Endothelial cell (in vitro differentiated cells): ENCODE measurements at regions not wholly inside any gene's neighbourhood (a gene's known extent, or its start where the extent isn't known, plus 50 kb on each side); places are given as distances from the start of the nearest gene placed in this dataset.

Experiments used
- DNase-seq: peaks from one replicate; pipeline ENCODE4 v3.0.0; 2021; ENCODE audit warnings: low spot score
- H3K27ac Mint-ChIP-seq: one replicate; pipeline ENCODE4 v1.8.0; 2021; ENCODE audit warnings: mixed read lengths, inconsistent platforms; ENCODE audit not compliant: unreplicated experiment
- H3K27me3 Mint-ChIP-seq: one replicate; pipeline ENCODE4 v1.8.0; 2021; ENCODE audit warnings: mild to moderate bottlenecking, moderate library complexity, mixed read lengths, inconsistent platforms; ENCODE audit not compliant: unreplicated experiment
- H3K36me3 Mint-ChIP-seq: one replicate; pipeline ENCODE4 v1.8.0; 2021; ENCODE audit warnings: mild to moderate bottlenecking, low read depth, mixed read lengths, inconsistent platforms; ENCODE audit not compliant: unreplicated experiment
- H3K4me1 Mint-ChIP-seq: one replicate; pipeline ENCODE4 v1.8.0; 2021; ENCODE audit warnings: mild to moderate bottlenecking, mixed read lengths, inconsistent platforms; ENCODE audit not compliant: unreplicated experiment
- H3K4me3 Mint-ChIP-seq: one replicate; pipeline ENCODE4 v1.8.0; 2021; ENCODE audit warnings: mild to moderate bottlenecking, mixed read lengths, inconsistent platforms; ENCODE audit not compliant: unreplicated experiment
- H3K9me3 Mint-ChIP-seq: one replicate; pipeline ENCODE4 v1.8.0; 2021; ENCODE audit warnings: mixed read lengths, inconsistent platforms; ENCODE audit not compliant: unreplicated experiment
- CTCF ChIP-seq: fragments of 200-600 bp; sonication (generic); IDR thresholded peaks from one replicate; pipeline ENCODE4 v1.5.0; 2021; ENCODE audit warnings: antibody characterized with exemption; ENCODE audit not compliant: unreplicated experiment

- Mint-ChIP-seq H3K27ac (no peak overlapping the region), H3K27me3 (no peaks in the 10 kb centered on the region), H3K9me3 (no peaks in the 10 kb centered on the region), H3K4me1 (peaks cover 13% of the 10 kb centered on the region), H3K4me3 (no peak overlapping the region), H3K36me3 (no peaks in the 10 kb centered on the region)
- no peak for DNase-seq
- TF ChIP-seq CTCF: no peak
Measured at GRCh38 chr15:39173426-39173825, 407.5 kb upstream of the THBS1 start.

GRCh38 chr15:39174332-39174731 is 406.5 kb upstream of the THBS1 start:
- H3K9me3 Mint-ChIP-seq: no peaks in the 10 kb centered on the region
- no peak for DNase-seq
- no peaks in the 10 kb centered on the region for H3K36me3 Mint-ChIP-seq
- no peak for TF ChIP-seq CTCF
- H3K27me3 Mint-ChIP-seq: no peaks in the 10 kb centered on the region
- no peak overlapping the region for H3K27ac Mint-ChIP-seq
- H3K4me3 Mint-ChIP-seq: no peak overlapping the region
- H3K4me1 Mint-ChIP-seq: peaks cover 13% of the 10 kb centered on the region

- no peaks in the 10 kb centered on the region for H3K27me3 Mint-ChIP-seq
Measured at GRCh38 chr15:39176030-39176429, 404.8 kb upstream of the THBS1 start.

GRCh38 chr15:39177561-39177960 is 403.3 kb upstream of the THBS1 start:
- Mint-ChIP-seq H3K4me1 (peaks cover 14% of the 10 kb centered on the region), H3K27ac (no peak overlapping the region)
- DNase-seq: no peak

More at GRCh38 chr15:39176030-39176429, 404.8 kb upstream of the THBS1 start:
- H3K4me1 Mint-ChIP-seq: peaks cover 15% of the 10 kb centered on the region
- no peaks in the 10 kb centered on the region for H3K36me3 Mint-ChIP-seq
- H3K27ac Mint-ChIP-seq: no peak overlapping the region
- no peak for DNase-seq
- H3K9me3 Mint-ChIP-seq: no peaks in the 10 kb centered on the region
- no peak overlapping the region for H3K4me3 Mint-ChIP-seq
- TF ChIP-seq CTCF: no peak

GRCh38 chr15:39180030-39180429 is 400.8 kb upstream of the THBS1 start:
- no peaks in the 10 kb centered on the region for H3K9me3 Mint-ChIP-seq
- DNase-seq: no peak
- peaks cover 5% of the 10 kb centered on the region for H3K4me1 Mint-ChIP-seq
- no peaks in the 10 kb centered on the region for H3K36me3 Mint-ChIP-seq
- H3K4me3 Mint-ChIP-seq: no peak overlapping the region
- TF ChIP-seq CTCF: no peak
- H3K27me3 Mint-ChIP-seq: no peaks in the 10 kb centered on the region
- H3K27ac Mint-ChIP-seq: no peak overlapping the region

More at GRCh38 chr15:39177561-39177960, 403.3 kb upstream of the THBS1 start:
- H3K27me3 Mint-ChIP-seq: no peaks in the 10 kb centered on the region
- H3K36me3 Mint-ChIP-seq: no peaks in the 10 kb centered on the region
- no peak overlapping the region for H3K4me3 Mint-ChIP-seq
- no peak for TF ChIP-seq CTCF
- H3K9me3 Mint-ChIP-seq: no peaks in the 10 kb centered on the region
